GM12892 (cell line): ENCODE measurements at regions not wholly inside any gene's neighbourhood (a gene's known extent, or its start where the extent isn't known, plus 50 kb on each side); places are given as distances from the start of the nearest gene placed in this dataset.

Source experiments
- POLR2A ChIP-seq: IDR thresholded peaks from 2 replicates; pipeline ENCODE4 v1.6.1; 2011; ENCODE audit warnings: low read depth, low read length, control low read depth
- POLR2AphosphoS5 ChIP-seq: IDR thresholded peaks from 2 replicates; pipeline ENCODE4 v1.6.1; 2011; ENCODE audit warnings: low read depth, low read length, control low read depth
- TAF1 ChIP-seq: IDR thresholded peaks from 2 replicates; pipeline ENCODE4 v1.6.1; 2011; ENCODE audit warnings: low read depth, mild to moderate bottlenecking, control low read depth, low read length, borderline replicate concordance

DNA sequence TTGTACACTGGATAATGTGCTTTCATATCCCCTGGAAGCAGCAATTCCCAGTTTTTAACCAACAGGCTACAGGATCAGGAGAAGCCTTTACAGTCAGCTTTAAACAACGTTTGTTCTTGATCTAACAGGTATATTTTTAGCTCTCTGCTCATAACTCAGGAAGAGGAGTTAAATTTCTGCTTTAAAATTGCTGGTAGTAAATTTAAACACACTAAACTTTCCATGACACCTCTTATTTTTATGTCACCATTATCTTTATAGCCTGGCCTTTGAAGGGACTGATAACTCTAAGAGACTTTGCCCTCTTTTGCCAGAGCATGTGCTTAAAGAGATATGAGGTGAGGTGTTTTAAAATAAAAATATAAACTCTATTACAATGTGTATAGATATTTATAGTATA is 119.6 kb upstream of the BRINP3 start:
- TF ChIP-seq POLR2A = no peak
- TF ChIP-seq TAF1 = no peak
- no peak for TF ChIP-seq POLR2AphosphoS5
